ENCODE measurements at regions not wholly inside any gene's neighbourhood (a gene's known extent, or its start where the extent isn't known, plus 50 kb on each side); places are given as distances from the start of the nearest gene placed in this dataset.

DNA sequence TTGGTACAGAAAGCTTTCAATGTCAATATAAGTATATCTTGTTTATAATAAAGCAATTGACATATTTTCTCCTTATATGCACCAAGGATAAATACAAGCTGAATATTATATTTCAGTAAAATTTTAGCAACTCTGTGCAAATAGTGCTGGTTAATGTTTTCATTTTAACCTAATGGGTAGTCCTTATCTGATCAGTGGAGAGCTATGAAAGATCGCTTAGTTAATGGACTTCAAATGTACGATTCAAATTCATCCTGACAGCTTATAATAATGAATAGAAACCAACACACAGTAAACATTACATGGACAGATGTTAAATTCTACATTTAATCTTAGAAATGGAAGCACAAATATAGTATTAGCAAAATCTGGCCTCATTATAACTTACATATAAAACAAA is 1495.2 kb upstream of the C9orf72 start:
- H2AFZ ChIP-seq (replicated peaks; ENCODE audit: low read length, poor library complexity), result no peak overlapping the region
- no peak overlapping the region for H3K14ac ChIP-seq (replicated peaks; ENCODE audit: low read depth, low read length)
- no peaks in the 10 kb centered on the region for H3K36me3 ChIP-seq (ENCODE audit: control insufficient read depth, insufficient read depth, low read length)
- intact Hi-C loops (cut with micrococcal nuclease), result no loop called here
- ATAC-seq (ENCODE audit: low read depth) (no peak), DNase-seq (no peak)
- H2BK15ac ChIP-seq (ENCODE audit: low read depth, low read length), result no peak overlapping the region
- H3K27me3 ChIP-seq (ENCODE audit: control insufficient read depth, insufficient read depth, low read length), result no peaks in the 10 kb centered on the region
- TF ChIP-seq, protein P1, sequence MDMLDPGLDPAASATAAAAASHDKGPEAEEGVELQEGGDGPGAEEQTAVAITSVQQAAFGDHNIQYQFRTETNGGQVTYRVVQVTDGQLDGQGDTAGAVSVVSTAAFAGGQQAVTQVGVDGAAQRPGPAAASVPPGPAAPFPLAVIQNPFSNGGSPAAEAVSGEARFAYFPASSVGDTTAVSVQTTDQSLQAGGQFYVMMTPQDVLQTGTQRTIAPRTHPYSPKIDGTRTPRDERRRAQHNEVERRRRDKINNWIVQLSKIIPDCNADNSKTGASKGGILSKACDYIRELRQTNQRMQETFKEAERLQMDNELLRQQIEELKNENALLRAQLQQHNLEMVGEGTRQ (IDR thresholded peaks at IDR 0.05; ENCODE audit: low read depth, low read length), result no peak
- TF ChIP-seq, protein P2, sequence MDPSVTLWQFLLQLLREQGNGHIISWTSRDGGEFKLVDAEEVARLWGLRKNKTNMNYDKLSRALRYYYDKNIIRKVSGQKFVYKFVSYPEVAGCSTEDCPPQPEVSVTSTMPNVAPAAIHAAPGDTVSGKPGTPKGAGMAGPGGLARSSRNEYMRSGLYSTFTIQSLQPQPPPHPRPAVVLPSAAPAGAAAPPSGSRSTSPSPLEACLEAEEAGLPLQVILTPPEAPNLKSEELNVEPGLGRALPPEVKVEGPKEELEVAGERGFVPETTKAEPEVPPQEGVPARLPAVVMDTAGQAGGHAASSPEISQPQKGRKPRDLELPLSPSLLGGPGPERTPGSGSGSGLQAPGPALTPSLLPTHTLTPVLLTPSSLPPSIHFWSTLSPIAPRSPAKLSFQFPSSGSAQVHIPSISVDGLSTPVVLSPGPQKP (IDR thresholded peaks at IDR 0.05; ENCODE audit: borderline replicate concordance, low read depth, low read length), result no peak
- TF ChIP-seq NFE2L2 (IDR thresholded peaks at IDR 0.05; ENCODE audit: low read depth, low read length) (no peak), MXI1 (IDR thresholded peaks at IDR 0.05; ENCODE audit: borderline replicate concordance, low read depth, low read length) (no peak), CHD1 (IDR thresholded peaks at IDR 0.05; ENCODE audit: low read depth, low read length) (no peak), RCOR1 (IDR thresholded peaks at IDR 0.05; ENCODE audit: insufficient replicate concordance, low read length) (no peak), BHLHE40 (IDR thresholded peaks at IDR 0.05; ENCODE audit: low read depth, low read length) (no peak), SMC3 (IDR thresholded peaks at IDR 0.05; ENCODE audit: low read depth, low read length) (no peak), MAZ (IDR thresholded peaks at IDR 0.05; ENCODE audit: borderline replicate concordance, low read depth, low read length) (no peak), FOS (IDR thresholded peaks at IDR 0.05; ENCODE audit: low read depth, low read length) (no peak), RFX5 (IDR thresholded peaks at IDR 0.05; ENCODE audit: low read depth, low read length) (no peak), CEBPB (IDR thresholded peaks at IDR 0.05; ENCODE audit: low read depth, low read length) (no peak), POLR2A (IDR thresholded peaks at IDR 0.05; ENCODE audit: low read depth, low read length) (no peak)
- TF ChIP-seq, protein P3, sequence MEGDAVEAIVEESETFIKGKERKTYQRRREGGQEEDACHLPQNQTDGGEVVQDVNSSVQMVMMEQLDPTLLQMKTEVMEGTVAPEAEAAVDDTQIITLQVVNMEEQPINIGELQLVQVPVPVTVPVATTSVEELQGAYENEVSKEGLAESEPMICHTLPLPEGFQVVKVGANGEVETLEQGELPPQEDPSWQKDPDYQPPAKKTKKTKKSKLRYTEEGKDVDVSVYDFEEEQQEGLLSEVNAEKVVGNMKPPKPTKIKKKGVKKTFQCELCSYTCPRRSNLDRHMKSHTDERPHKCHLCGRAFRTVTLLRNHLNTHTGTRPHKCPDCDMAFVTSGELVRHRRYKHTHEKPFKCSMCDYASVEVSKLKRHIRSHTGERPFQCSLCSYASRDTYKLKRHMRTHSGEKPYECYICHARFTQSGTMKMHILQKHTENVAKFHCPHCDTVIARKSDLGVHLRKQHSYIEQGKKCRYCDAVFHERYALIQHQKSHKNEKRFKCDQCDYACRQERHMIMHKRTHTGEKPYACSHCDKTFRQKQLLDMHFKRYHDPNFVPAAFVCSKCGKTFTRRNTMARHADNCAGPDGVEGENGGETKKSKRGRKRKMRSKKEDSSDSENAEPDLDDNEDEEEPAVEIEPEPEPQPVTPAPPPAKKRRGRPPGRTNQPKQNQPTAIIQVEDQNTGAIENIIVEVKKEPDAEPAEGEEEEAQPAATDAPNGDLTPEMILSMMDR (conservative IDR thresholded peaks at IDR 0.05; ENCODE audit: low read depth, low read length), result no peak
- H3K56ac ChIP-seq (ENCODE audit: extremely low read depth, insufficient read depth, low read length), result no peak overlapping the region
- no peak overlapping the region for H4K8ac ChIP-seq (ENCODE audit: low read depth in 2 of 2, low read length in 2 of 2)
- POLR2A ChIA-PET (ENCODE audit: unreplicated experiment), result no interaction called here
- H3K9me3 ChIP-seq (ENCODE audit: control insufficient read depth, insufficient read depth, low read length), result peaks cover 2% of the 10 kb centered on the region; the same call in 1 of the 2 replicates
- no peak overlapping the region for H3K4me3 ChIP-seq (ENCODE audit: insufficient read depth, low read depth, low read length)
- no peak overlapping the region for H2AK9ac ChIP-seq (replicated peaks; ENCODE audit: low read depth, low read length, poor library complexity)
- no peak overlapping the region for H3K23ac ChIP-seq (ENCODE audit: low read depth, low read length)
- H3K18ac ChIP-seq (ENCODE audit: low read depth, low read length), result no peak overlapping the region
- H2BK20ac ChIP-seq (ENCODE audit: low read depth, low read length), result no peak overlapping the region
- H4K91ac ChIP-seq (ENCODE audit: insufficient read depth, low read depth, low read length), result no peak overlapping the region
- no peaks in the 10 kb centered on the region for H3K9me1 ChIP-seq (ENCODE audit: insufficient read depth, low read length)
- no peak overlapping the region for H3K4me2 ChIP-seq (ENCODE audit: low read depth, low read length)
- no peak overlapping the region for H3K4ac ChIP-seq (ENCODE audit: low read depth, low read length)
- H3K9ac ChIP-seq (ENCODE audit: low read depth, low read length), result no peak overlapping the region
- H2BK120ac ChIP-seq (ENCODE audit: low read depth, low read length), result no peak overlapping the region
- CTCF ChIA-PET, result no interaction called here
- no peaks in the 10 kb centered on the region for H3K4me1 ChIP-seq (ENCODE audit: control insufficient read depth, insufficient read depth, low read length)
- BruUV-seq (replicated peaks), result no TSS peak
- in situ Hi-C loops (cut with MboI; ENCODE audit: low sequenced_read_pairs), result no loop called here
- no peaks in the 10 kb centered on the region for H3K79me1 ChIP-seq (ENCODE audit: low read depth in 1 of 2, low read length in 2 of 2)
- no peaks in the 10 kb centered on the region for H4K20me1 ChIP-seq (ENCODE audit: insufficient read depth, low read length)
- no peak overlapping the region for H2AK5ac ChIP-seq (ENCODE audit: low read depth, low read length)
- no CpG with 5 or more reads among the region's 2 CpGs for WGBS, 2 experiments (ENCODE audit: extremely low coverage in 2 of 2, insufficient read length in 1 of 2)
- dilution Hi-C loops (cut with HindIII; ENCODE audit: low sequenced_read_pairs, unreplicated experiment), result no loop called here
- H2BK5ac ChIP-seq (ENCODE audit: low read depth, low read length, poor library complexity, severe bottlenecking), result no peak overlapping the region
- no peak overlapping the region for H3K27ac ChIP-seq (ENCODE audit: insufficient read depth, low read length)
- H4K5ac ChIP-seq (ENCODE audit: low read depth, low read length), result no peak overlapping the region
